ENCODE measurements at regions not wholly inside any gene's neighbourhood (a gene's known extent, or its start where the extent isn't known, plus 50 kb on each side); places are given as distances from the start of the nearest gene placed in this dataset.

- TF ChIP-seq TAF1 (IDR thresholded peaks at IDR 0.05; ENCODE audit: low read depth, low read length), result no peak
- no peak for TF ChIP-seq POLR2AphosphoS5 (IDR thresholded peaks at IDR 0.05; ENCODE audit: low read depth, low read length)
Observed at GRCh38 chr3:147649475-147649874, 240.3 kb downstream of the ZIC1 start.

Data from GM12891 (cell line).